HT1080 (cell line): ENCODE measurements at regions not wholly inside any gene's neighbourhood (a gene's known extent, or its start where the extent isn't known, plus 50 kb on each side); places are given as distances from the start of the nearest gene placed in this dataset.
A peak's percentile ranks its signal among the peaks of the same experiment; 100 is the strongest.
"Not testable (repeated sequence)": the region's sequence is repeated elsewhere in the genome, so short reads cannot be mapped to it uniquely, and the experiment has no call there.

Experiments
- DNase-seq: peaks from one replicate; pipeline ENCODE4 v3.0.0-alpha.2; 2015; ENCODE audit warnings: low read depth

DNA sequence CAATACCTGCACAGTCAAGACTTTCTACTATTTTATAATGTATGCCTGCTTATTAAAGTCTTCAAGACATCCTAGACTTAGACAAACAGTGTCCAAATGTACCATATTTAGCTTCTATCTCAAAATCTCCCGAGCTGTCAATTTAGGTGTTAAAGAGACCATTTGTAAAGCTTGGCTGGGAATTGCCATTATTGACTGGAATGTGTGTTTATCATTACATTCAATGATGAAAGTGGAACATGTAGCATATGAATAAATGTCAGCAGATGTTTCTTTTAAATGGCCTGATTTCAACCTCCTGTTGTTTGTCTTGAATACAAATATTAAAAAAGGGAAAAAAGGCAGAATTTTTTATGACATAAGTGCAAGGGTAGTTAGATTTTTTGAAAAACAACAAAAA lies 572.3 kb downstream of the PRKD1 start:
- no peak for DNase-seq

DNA sequence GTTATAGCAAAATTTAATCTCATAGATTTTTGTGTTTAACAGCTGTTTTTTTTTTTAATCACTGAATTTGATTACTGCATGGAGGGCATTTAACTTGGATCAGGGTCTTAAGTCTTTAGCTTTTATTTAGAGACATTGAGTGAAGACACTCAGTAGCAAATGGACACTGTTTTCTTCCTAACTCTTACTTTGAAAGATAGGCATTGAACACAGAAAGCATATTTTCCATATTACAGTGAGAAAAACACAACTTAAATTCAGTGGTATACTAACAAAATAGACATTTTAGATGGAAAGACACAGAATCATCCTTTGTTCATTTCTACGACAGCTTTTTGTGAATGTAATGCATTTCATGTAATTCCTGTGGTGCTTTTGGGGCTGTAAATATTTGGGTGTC lies 571.8 kb downstream of the PRKD1 start:
- DNase-seq = no peak

DNA sequence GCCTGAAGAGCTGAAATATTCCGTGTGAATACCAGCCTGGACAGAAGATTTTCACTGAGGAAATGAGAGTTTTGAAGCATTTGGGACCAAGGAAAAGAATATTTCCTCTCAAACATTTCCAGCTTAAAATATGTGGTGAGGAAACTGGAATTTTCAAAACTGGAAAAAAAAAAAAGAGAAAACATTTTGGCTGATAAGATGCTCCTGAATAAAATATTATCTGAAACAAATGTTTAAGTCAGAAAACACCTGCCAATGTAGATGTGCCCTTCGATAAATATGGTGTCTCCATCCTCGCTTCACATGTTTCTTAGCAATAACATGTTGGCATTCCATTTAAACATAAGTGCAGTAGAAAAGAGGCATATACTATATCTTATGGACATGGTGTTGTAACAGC lies 567.0 kb downstream of the PRKD1 start:
- DNase-seq = no peak

DNA sequence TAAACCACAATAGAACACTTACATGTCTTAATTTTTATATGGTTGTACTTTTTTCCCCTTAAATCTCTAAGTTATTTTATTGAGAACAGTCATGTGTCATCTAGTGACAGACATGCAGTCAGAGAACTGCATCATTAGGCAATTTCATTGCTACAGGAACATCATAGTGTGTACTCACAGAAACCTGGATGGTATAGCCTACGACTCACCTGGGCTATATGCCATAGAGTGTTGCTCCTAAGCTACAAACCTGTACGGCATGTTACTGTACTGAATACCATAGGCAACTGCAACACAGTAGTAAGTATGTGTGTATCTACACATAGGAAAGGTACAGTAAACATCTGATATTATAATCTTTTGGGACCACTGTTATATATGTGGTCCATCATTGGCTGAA lies 557.6 kb downstream of the PRKD1 start:
- DNase-seq = no peak

DNA sequence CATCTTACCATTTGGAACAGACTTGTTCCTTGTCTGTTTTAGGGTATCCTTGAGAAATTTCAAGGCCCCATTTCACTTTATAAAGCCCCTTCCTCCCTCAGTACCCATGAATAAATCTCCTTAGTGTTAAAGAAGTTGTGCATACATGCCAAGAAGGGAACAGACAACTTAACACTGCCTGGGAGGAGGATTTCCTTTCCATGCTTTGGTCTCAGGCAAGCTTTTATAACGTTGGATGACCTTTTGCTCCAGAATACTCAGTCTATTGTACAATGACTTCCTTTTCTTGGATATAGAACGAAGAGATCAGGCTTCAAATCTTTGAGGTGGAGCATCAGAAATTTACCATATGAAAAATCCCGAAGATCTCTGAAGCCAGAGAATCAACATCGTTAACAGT lies 551.4 kb downstream of the PRKD1 start:
- DNase-seq = no peak

DNA sequence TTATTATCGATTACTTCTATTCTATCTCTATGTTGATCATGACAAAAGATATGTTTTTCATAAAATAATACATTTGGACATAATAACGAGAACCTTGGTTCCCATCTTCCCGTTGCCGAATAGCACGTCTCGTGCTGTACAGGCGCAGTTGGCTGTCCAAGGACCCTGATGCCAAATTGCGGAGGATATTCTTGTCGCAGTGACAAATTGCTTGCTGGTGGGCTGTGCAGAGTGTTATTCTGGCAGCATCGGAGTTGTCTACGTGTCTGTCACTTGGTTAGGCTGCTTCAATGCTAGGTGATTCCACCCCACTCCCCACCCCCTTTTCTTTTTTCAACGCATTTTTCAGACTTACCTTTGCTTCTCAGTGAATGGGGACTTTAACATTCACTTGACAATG lies 546.8 kb downstream of the PRKD1 start:
- DNase-seq = no peak

DNA sequence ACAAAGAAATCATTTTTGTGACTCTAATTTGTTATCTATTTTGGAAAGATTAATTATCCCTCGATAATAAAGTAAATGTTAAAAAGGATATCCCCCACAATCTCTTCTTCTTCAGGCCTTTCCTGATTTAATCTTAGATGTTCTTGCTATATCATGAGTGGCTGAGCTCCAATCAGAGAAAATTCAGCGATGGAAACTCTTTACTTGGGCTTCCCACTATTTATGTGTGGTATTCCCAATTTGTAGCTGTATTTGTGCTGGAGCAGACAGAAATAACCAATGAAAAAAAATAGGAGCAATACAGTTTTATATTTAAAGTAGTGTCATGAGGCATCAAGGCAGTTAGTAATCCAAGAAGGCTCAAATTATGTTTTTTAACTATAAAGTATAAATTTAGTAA lies 539.1 kb downstream of the PRKD1 start:
- DNase-seq = no peak

DNA sequence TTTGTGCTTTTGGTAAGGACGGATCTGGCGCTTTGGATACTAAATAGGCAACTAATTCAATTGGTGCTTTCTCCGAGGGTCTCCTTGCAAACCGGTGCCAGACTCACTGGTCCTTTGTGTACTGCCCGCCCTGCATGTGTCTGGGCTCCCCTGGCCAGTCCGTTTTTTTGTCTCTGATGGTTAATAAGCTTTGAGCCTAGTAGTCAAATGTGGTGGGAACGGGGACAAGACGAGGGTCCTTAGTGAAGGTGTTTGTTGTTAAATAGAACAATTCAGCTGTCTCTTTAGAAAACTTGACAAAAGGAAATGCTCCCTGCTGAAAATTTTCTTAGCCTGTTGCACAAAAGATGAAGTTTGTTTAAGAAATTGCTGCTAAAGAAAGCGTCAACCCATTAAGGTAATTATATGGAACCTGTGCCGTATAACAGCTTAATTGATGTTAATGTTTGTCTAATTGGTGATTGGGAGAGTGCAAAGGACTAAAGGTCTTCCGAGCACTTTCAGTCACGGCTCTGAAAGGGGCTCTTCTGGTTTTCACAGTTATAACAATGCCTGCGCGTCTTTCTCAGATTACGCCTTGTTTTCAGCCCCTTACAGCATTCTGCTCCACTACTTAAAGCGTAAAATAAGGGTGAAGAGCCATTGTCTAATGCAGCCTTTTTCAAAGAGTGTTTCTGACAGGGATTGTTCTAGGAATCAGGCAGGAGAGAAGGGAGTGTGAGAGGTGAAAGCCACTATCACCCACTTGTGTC lies 537.4 kb downstream of the PRKD1 start:
- no peak for DNase-seq

DNA sequence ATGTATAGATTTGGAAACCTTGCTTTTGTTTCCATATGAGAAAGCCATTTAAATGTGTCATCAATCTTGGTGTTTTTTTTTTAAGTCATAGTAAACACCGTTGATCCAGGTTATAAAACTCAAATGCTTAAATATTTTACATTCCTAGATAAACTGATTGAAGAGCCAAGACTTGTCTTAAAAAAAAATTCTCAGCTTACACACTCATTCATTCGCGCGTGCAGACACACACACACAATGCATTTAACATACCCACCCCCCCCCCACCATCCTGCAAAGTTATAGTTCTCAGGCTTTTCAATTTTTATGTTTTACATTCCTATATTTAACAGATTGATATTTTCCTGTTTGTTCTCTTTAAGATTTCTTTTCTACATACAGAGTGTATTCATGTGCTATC lies 536.4 kb downstream of the PRKD1 start:
- no peak for DNase-seq

DNA sequence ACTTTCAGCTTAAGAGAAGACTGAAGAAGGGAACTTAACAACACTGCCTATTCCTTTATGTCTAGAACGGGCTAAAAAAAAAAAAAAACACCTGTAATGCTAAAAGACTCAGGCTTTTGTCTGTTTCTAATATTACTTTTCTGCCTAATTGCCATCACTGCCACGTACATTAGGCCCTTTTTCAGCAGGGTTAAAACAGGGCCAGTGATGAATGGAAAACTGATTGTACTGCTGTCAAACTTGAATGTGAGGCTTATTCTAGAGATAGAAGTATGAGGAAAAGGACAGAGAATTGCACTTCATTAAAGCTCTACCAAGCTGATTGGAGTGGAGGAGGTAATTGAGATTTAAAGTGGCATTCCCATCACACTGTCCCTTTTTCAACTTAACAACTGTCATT lies 535.8 kb downstream of the PRKD1 start:
- DNase-seq = no peak

DNA sequence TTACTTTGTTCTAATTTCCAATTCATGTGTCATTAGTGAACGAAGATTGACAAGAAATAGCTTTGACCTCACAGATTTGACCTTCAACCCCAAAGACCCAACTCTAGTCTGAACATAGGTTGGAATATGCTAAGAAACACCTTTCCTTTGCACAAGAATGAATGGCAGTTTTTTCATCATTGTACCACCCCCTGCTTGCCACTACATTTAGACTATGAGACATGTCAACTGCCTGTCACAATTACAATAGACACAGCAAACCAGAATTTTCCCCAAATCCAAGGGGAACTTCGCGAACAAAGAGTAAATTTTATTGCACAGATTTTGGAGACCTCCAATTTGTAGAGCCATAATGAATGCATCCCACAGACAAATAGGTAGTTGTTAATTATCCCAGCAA lies 535.4 kb downstream of the PRKD1 start:
- no peak for DNase-seq

DNA sequence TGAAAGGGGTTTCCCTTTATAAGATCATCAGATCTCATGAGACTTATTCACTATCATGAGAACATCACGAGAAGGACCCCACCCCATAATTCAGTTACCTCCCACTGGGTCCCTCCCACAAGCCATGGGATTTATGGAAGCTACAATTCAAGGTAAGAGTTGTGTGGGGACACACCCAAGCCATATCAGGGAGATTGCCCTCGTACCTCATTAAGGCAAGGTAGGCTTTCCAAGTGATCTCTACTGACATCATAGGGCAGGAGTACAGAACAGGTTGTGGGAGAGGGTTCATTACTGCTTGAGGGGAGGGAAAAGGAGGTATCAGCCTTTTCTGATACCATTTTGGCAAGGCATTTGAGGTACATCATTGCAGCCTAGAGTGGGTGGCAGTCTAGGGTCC lies 524.6 kb downstream of the PRKD1 start:
- DNase-seq = no peak

DNA sequence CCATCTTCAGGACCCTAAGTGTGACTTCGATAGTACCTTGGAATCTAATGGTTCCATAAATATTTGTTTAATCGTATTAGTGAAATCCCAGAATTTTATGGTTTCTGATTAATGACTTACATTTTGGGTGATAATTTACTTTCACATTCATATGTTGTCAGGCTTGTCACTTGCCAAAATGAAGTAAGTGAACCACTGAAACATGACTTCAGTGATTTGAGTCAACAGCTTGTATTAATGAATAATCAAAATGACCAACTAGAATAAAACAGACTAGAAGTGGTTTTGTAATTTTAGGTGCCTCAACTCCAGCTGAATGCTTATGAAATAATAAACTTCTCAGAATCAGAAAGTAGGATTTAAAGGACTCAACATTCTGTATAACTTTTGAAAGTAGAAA lies 517.1 kb downstream of the PRKD1 start:
- DNase-seq = no peak

DNA sequence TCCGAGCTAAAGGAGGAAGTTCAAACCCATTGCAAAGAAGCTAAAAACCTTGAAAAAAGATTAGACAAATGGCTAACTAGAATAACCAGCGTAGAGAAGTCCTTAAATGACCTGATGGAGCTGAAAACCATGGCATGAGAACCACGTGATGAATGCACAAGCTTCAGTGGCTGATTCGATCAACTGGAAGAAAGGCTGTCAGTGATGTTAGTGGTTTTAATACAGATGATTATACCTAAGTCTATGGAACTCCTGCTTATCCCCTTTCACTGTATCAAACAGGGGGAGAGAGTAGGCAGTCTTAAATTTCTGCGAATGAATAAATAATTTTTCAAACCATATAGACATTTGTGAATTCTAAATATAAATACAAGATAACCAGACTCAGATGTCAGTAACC lies 512.7 kb downstream of the PRKD1 start:
- not testable (repeated sequence) for DNase-seq

DNA sequence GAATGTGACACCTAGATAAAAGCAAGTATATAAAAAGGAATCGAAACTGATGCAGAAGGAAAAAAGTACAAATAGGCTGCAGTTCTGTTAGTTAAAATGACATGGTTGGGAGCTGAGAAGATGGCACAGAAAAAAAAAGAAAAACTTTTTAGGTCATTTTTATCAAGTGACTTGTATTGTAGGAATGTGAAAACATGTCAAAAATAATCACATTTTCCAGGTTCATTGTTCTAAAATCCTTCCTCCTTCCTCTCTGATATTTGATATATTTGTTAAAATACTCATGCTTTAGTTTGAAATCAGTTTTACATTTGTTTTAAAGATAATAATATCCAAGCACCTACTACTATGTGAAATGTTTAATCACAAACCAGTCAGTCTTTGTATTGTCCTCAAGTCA lies 507.9 kb downstream of the PRKD1 start:
- no peak for DNase-seq

DNA sequence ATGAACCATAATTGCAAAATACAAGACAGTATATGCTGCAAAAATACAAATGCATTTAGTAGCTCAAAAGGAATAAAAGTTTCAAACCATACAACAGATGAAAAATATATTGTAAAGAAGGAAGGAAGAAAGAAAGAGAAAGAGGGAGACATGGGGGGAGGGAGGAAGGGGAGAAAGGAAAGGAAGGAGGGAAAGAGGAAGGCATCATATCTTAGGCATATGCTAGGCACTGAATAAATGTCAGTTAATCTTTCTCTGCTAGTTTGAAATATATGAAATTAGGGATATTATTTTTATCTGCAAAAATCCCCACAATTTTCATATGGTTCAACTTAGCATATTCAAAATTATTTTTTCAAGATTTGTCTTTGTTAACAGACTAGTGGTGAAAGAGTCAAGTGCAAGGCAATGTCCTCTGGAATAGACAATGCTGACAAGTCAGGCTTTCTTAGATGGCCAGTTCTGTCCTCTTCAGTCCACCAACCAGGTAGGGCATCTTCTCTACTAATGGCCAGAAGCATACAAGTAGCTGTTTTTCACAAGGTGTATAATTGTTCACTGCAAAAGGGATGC lies 506.4 kb downstream of the PRKD1 start:
- no peak for DNase-seq

DNA sequence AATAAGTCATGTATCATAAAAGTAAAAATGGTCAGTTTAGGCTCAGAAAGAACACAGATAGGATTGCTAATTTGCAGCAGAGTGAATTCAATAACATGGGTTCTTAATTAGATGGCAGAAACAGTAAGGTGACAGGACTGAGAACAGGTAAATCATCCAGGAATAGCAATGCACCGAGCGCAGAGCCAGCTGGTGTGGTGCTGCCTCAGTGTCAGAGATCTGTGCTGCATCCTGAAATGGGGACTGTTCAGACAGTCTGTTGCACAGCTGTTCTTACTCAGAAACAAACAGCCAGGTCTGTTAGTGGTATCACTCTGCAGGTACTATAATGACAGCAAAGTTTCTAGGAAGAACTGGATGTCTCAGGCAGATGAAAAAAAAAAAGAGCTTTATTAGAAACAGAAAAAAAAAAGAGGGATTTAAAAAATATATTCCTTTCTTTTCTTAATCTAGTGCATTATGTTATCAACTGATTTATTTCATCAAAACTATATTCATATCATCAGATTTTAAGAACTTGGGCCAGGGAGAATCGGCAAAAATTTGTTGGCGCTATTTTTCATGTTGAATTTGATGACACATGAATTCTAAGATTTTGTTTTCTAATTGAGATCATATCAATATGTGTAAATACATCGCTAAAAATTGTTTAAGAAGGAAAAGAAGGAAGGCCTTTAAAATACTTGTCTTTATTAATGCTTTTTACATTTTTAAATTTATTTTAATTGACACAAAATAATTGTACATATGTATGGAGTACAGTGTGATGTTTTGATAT lies 501.8 kb downstream of the PRKD1 start:
- no peak for DNase-seq

DNA sequence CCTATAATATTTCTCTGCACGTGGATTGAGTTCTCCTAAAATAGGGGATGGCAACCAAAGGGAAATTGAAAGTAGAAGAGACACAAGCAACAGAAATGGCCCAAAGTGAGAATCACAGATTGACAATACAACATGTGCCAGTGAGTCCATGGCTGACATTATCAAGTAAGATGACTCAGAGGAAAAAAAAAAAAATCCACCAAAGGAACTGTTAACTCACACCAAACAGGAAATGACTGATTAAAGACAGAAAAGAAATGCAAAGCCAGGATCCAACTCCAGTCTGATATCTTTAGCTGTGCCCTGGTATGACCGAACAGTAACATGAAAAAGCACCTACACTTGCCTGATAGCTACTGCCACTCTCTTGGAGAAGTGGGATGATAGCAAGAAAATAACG lies 485.0 kb downstream of the PRKD1 start:
- DNase-seq = peak; percentile 94

DNA sequence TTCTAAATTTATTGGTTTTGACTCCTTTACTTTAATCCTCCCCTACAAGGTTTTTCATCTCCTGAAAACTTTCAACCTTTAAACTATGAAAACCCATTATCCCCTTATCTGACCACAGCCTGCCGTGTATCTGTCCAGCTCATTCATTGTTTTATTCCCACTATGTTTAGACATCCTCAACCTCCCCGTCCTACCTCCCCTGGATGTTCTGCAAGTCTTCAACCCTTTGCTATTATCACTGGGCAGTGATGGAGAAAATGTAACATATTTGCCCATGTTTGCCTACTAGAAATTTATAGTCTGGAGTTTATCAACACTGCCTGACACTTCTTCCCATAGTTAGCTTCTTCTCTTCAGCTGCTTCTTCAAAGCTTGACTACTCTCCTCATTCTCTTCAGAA lies 483.4 kb downstream of the PRKD1 start:
- no peak for DNase-seq

DNA sequence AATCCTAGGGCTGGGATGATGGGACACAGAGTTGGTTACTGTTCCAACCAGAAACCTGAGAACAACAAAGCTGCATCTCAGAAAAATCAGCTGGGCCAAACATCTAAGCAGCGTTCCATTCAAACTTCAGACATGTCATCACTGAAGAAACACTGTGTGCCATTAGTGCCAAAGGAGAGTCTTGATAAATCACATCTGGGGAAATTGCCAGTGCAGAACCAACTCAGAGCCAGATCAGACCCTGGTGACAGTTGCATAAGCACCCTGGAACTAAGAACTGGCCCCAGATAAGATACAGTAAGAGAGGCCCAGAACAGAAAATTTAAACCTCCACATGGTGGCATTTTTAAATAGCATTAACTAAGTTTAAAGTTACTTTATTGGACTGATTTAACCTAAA lies 482.8 kb downstream of the PRKD1 start:
- DNase-seq = no peak

DNA sequence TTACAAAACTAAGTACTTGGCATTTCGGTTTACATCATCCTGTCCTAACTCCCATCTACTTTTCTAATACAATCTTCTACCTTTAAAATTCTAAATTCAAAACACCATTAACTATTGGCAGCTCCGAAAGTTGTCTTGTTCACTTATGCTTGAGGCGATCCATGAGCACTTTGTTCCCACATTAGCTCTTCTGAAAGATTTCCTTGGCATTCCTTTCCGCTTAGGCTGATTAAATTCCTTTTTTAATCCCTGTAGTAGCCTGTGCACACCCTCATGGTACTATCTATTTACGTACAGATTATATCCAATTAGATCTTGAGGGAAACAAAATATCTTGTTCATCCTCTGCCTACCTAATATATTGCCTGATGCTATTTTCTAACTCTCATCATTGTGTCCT lies 480.7 kb downstream of the PRKD1 start:
- no peak for DNase-seq

DNA sequence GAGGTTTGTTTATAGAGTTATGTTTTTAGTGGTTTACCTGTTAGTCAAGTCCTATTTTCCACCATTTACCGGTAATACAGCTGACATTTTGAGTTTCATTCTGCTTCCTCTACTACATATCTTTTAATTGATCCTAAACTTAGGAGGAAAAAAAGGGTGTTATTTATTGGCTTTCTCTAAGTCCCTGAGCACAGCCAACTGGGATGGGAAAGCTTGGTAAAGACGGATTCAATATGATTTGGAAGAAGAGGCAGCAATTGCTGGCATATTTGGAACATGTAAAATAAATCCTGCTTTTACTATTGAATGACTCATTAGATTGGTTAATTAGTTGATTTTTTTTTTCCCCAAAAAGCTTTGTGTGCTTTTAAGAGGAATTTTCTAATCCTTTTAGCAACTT lies 475.7 kb downstream of the PRKD1 start:
- no peak for DNase-seq

DNA sequence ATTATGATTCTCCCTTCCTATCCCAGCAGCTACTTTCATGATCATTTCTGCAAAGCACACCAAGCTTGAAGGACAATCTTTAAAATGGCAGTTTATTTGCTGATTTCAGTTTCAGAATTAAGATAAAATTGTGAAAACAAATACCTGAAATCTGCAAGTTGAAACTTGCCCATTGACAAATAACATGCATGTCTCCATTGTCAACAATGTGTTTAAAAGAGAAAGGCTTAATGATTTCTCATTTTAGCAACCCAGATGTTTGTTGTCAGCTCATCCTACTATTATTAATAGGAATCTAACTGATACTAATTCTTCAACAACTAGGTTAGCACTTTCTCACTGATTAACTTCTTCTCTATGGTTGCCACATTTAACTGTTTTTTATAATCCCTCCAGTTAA lies 474.6 kb downstream of the PRKD1 start:
- DNase-seq = no peak
